ENCODE measurements at regions not wholly inside any gene's neighbourhood (a gene's known extent, or its start where the extent isn't known, plus 50 kb on each side); places are given as distances from the start of the nearest gene placed in this dataset.
"Not testable (repeated sequence)": the region's sequence is repeated elsewhere in the genome, so short reads cannot be mapped to it uniquely, and the experiment has no call there.

DNA sequence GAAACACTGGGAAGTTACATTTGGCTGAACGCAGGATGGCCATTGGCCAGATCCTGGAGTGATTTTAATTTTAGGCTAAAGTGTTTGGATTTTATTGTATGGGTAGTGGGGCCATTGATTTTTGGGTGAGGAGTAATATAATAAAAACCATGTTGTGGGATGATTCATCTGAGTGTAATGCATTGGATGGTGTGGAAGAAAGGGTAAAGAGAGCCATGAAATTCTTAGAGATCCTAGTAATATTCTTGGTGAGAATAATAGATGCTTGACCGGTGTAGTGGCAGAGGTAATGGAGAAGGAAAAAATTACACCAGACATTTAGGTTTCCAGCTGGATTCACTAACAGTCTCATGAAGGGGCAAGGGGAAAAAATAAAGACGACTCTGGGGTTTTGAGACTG is 158.1 kb downstream of the NPR3 start:
- no peak overlapping the region for H3K4me3 ChIP-seq (ENCODE audit: low read depth, low read length)
- TF ChIP-seq, protein P1, sequence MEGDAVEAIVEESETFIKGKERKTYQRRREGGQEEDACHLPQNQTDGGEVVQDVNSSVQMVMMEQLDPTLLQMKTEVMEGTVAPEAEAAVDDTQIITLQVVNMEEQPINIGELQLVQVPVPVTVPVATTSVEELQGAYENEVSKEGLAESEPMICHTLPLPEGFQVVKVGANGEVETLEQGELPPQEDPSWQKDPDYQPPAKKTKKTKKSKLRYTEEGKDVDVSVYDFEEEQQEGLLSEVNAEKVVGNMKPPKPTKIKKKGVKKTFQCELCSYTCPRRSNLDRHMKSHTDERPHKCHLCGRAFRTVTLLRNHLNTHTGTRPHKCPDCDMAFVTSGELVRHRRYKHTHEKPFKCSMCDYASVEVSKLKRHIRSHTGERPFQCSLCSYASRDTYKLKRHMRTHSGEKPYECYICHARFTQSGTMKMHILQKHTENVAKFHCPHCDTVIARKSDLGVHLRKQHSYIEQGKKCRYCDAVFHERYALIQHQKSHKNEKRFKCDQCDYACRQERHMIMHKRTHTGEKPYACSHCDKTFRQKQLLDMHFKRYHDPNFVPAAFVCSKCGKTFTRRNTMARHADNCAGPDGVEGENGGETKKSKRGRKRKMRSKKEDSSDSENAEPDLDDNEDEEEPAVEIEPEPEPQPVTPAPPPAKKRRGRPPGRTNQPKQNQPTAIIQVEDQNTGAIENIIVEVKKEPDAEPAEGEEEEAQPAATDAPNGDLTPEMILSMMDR (IDR thresholded peaks at IDR 0.05; ENCODE audit: borderline replicate concordance, insufficient read depth, low read depth, low read length) = no peak

DNA sequence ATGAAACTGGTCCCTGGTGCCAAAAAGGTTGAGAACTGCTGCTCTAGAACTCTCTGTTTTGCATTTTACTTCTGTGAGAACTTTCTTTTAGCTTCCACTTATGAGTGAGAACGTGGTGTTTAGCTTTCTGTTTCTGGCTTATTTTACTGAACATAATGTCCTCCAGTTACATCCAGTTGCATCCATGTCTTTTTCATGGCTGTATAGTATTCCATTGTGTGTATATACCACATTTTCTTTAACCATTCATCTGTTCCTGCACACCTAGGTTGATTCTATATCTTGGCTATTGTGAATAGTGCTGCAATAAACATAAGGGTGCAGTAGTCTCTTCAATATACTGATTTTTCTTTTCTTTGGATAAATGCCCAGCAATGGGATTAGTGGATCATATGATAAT is 165.7 kb downstream of the NPR3 start:
- no peak overlapping the region for H3K4me3 ChIP-seq (ENCODE audit: low read depth, low read length)
- TF ChIP-seq, protein P1 (IDR thresholded peaks at IDR 0.05; ENCODE audit: borderline replicate concordance, insufficient read depth, low read depth, low read length) = no peak

- not testable (repeated sequence) for H3K4me3 ChIP-seq (ENCODE audit: low read depth, low read length)
Measured at GRCh38 chr5:32879364-32879763, 168.2 kb downstream of the NPR3 start.

- no peak overlapping the region for H3K4me3 ChIP-seq (ENCODE audit: low read depth, low read length)
- TF ChIP-seq, protein P1 (IDR thresholded peaks at IDR 0.05; ENCODE audit: borderline replicate concordance, insufficient read depth, low read depth, low read length) = no peak
Measured at GRCh38 chr5:32880796-32881195, 169.7 kb downstream of the NPR3 start.

GRCh38 chr5:32887390-32887789 is 176.3 kb downstream of the NPR3 start:
- TF ChIP-seq, protein P1 (IDR thresholded peaks at IDR 0.05; ENCODE audit: borderline replicate concordance, insufficient read depth, low read depth, low read length) = no peak
- H3K4me3 ChIP-seq (ENCODE audit: low read depth, low read length) = no peak overlapping the region

- TF ChIP-seq, protein P1 (IDR thresholded peaks at IDR 0.05; ENCODE audit: borderline replicate concordance, insufficient read depth, low read depth, low read length) = no peak
- H3K4me3 ChIP-seq (ENCODE audit: low read depth, low read length) = no peak overlapping the region
Measured at GRCh38 chr5:32889078-32889477, 178.0 kb downstream of the NPR3 start.

DNA sequence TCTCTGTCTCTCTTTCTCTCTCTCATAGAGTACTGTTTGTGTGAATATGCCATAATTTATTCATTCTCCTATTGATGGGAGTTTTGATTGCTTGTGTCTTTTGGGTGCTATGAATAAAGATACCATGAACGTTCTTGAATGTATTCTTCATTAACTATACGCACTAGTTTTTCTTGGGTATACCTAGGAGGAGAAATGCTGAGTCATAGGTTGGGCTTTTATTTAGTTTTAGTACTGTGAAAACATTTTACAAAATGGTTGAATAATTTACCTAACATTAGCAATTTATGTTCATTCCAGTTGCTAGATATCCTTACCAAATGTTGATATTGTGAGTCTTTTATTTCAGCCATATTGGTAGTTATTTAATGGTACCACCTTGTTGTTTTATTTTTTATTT is 192.5 kb downstream of the NPR3 start:
- TF ChIP-seq, protein P1 (IDR thresholded peaks at IDR 0.05; ENCODE audit: borderline replicate concordance, insufficient read depth, low read depth, low read length) = no peak

DNA sequence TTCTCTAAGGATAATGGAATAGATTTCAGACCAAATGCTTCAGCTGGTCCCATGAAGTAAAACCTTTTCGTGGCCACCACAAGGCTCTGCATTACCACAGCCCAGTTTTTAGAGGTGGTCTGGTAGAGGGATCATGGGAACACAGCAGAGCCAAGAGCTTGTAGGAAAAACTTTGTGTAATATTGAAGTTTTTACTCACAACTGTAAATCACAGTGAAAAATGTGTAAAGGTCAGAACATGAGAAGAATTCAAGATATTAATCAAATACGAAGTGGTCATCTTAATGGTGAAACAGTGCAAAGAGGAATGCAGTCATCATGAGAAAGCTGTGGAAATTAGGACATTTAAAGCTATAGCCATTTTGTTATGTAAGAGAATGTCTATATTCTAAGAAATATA is 197.5 kb downstream of the NPR3 start:
- H3K4me3 ChIP-seq (ENCODE audit: low read depth, low read length) = no peak overlapping the region
- TF ChIP-seq, protein P1 (IDR thresholded peaks at IDR 0.05; ENCODE audit: borderline replicate concordance, insufficient read depth, low read depth, low read length) = no peak

More for the DNA sequence above, 192.5 kb downstream of the NPR3 start:
- no peak overlapping the region for H3K4me3 ChIP-seq (ENCODE audit: low read depth, low read length)
